NCI-H1092 (cell line): ENCODE measurements at regions not wholly inside any gene's neighbourhood (a gene's known extent, or its start where the extent isn't known, plus 50 kb on each side); places are given as distances from the start of the nearest gene placed in this dataset.

Experiments
- DNase-seq: peaks from one replicate; lab custom pipeline; 2025; lab: John Stamatoyannopoulos, UW

DNA sequence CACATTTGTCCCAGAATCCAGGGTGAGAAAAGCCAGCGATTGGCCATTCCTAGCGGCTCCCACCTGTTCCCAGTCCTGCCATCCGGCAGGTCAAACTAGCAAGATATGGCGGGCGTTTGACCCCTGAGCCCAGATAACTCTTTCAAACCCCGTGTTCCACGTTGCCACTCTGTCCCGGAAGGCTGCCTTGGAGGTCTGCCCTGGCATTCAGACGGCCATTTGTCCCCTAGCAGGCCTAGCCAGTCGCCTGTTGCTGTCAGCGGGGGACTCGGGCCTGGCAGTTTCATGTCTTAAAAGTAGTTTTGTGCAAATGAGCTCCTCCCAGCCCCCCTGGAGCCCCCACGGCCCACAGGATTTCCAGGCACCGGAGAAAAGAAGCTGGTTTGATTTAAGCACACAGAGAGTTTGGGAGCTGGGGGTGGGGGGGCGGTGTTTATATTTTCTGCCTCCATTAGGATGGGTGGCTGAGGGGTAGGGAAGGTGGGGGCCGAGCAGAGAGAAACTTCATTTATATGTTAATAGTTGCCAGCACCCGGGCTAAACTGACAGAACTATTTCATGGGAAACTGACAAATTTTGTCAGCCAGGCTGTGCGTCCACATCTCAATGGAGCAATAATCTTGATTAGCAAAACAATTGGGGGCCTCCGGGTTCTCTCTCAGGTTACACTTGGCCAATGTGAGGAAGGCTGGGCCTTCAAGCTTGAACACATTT is 240.9 kb upstream of the SALL1 start:
- DNase-seq, result no peak

DNA sequence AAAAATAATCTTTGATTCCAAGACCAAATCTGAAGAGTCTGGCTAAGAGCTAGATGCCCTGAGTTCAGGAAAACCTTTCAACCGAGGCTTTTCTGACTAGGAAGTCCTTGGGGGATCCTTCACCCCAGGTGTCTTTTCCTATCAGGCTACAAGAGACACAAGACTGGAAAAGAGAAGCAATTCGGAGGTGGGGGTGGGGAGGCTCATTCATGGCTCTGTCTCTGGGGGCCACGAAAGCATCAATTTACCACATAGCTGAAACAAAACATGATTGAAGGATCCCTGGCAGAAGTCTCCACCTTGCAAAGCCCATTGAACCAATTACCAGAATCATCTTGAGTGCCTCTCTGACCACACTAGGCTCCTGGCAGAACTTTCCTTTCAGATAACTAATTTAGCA is 239.8 kb upstream of the SALL1 start:
- no peak for DNase-seq

DNA sequence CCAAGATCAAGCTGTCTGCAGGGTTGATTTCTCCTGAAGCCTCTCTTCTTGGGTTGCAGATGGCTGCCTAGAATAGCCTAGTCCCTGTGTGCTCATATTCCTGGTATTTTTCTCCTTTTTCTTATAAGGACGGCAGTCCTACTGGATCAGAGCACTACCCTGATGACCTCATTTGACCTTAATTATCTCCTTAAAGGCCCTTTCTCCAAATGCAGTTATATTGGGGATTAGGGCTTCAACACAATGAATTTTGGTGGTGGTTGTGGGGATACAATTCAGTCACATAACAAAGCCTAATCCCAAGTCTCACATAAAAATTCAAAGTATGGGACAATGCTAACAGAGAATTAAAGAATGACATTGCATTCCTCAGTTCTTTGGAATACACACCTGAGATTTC is 238.8 kb upstream of the SALL1 start:
- no peak for DNase-seq

DNA sequence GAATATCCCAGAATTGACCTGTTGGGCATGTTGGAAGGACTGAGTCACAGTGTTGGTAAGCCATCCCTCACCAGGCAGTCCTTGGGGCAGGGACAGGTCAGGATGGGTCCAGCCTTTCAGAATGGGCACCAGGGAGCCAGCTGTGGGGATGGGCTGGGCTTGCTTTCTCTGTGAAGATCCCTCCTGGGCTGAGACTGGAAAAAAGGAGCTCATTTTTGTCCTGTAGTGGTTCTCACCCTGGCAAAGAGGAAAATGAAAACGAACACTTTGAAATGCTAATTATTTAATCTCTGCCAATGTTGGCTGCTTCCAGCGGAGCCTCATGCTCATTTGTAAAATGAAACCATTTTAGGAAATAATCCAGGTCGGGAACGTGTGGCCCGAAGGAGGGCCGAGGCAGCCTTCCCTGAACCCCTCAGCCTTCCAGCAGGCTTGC is 237.5 kb upstream of the SALL1 start:
- no peak for DNase-seq

DNA sequence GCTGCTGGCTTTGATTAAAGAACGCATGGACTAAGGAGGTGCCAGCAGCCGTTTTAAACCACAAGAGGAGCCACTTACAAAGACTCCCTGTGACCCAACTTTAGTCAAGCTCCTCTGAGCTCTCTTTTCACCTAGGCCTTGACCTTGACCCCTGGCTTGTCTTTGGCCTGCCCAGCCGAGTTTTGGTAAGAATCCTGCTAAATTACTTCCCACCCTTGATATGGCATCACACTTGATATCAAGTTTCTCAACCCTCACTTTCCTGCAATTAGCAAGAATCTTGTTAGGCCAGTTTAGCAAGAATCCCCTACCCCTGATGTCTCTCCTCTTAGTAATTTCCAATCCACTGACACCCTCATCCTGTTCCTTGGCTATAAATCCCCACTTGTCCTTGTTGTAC is 232.8 kb upstream of the SALL1 start:
- no peak for DNase-seq

DNA sequence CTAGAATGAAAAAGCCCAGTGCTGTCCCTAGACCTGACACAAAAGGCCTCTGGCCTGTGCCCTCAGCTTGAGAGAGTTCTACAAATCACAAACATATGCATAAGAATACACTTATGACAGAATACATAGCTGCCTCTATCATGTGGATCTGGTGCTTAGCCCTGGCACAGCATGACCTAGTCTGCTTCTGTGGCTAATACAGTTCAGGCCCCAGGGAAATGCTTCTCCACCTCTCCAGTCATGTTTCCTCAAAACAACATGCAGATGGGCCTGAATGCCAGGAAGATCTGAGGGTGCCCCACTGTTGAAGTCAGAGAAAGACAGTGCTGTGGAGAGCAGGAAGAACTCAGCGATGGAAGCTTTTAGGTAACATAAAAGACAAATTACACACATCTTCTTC is 231.9 kb upstream of the SALL1 start:
- no peak for DNase-seq

DNA sequence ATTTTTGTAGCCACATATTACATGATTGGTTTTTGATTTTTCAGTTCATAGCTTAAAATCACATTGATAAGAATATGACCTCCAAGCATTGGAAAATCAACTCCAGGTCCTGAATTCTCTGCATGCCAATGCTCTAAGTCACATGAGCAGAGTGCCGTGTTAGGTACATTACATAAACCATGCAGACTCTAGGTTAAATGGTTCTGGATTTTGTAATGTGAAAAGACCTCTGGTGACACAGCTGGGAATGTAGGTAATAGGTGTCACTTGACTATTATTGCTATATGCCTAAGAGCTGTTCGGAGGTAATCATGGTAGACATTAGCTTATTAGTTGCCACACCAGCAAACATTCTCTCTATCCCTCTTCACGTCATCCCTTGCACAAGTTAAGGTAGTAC is 231.1 kb upstream of the SALL1 start:
- no peak for DNase-seq

DNA sequence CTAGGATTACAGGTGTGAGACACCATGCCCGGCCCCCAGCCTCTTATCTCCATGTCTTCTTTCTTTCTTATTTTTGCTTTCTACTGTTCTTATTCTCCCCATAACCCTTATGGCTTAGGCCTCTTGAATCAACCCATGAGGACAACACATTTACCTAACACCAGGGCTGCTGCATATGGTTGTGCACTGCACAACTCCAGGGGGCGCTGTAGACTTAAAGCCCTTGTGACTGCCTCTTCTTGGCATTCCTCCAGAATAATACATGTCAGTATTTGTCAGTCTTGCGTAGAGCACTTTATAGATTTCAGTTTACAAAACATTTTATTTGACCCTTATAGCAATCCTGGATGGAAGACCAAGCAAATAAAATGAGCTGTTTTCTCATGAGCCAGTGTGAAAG is 225.0 kb upstream of the SALL1 start:
- DNase-seq, result no peak

DNA sequence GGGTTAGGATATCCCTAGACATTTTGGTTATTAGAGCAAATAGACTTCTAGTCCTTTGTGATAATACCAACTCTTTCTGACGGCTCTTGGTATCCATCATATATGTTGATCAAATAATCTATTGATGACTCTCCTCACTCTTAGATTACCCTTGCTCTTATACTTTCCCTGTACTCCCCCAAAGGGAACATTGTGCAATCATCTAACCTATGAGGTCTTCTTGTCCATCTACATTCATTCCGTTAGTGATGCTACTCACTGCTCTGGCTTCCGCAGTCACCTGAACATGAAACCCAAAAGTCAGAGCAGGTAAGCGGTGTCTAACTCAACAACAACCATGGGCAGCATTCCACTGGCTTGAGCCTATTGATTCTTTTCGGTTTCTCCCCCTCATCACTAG is 223.7 kb upstream of the SALL1 start:
- DNase-seq, result no peak

DNA sequence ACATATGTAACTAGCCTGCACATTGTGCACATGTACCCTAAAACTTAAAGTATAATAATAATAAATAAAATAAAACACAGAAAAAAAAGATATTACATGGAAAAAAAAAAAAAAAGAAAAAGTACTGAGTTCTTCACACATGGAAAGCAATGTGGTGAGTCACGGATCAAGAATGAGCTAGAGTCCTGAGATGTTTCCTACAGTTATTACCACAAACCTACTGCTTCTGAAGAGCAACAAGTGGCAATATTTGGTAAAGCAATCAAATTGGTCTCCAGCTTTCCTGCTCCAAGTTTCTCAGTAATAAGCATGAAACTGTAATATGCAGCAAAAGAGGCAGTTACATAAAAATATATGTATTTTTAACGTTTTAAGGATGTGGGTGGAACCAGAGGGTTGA is 223.3 kb upstream of the SALL1 start:
- no peak for DNase-seq

DNA sequence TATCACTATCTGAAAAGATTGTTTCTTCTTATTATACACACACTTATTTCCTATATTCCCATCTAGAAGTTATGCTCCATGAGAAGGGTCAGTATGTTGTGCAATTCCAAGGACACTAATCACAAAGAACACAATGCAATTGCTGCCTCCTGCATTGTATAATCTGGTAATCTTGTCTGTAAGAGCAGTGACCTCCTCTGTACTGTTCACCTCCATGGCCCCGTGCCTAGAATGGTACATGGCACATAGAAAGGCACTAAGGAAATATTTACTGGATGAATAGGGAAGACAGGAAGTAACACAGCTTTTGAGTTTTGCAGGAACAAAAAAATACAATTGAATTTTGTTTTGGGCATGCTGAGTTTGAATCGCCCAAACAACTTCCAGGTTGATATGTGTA is 214.6 kb upstream of the SALL1 start:
- DNase-seq, result no peak

DNA sequence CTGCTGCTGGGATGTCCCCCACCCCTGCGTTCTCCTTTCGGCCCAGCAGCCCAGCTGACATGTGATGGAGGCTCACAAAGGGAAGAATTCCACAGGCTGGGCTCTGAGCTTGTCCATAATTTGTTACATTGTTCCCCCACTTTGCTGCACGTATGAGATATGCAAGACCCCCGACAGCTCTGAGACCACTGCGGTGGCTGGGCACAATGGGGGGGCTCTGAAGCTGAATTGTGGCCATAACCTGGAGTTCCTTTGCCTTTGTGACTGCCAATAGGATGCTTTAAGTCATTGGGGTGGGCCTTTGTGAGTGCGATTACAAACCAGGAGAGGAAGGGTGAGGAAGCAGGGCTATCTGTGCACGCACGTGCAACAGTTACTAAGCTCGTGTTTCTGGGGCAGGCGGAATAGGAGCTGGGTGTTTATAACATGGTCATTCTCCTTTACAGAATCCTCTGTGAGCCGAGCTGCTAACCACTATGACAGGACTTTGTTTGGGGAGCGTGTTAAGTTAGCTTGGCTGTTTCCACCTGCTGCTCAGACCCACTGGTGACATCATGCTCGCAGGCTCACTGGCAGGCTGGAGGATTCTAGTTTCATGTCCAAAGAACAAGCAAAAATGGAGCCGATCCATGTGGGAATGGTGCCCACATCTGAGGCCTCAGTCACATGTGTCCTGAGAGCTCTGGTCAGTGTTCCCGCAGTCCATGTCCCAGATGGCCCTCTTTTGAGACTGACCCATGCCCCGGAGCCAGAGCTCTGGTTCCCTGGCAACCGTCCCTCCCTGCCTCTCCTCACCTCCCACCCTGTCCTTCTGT is 208.3 kb upstream of the SALL1 start:
- no peak for DNase-seq

DNA sequence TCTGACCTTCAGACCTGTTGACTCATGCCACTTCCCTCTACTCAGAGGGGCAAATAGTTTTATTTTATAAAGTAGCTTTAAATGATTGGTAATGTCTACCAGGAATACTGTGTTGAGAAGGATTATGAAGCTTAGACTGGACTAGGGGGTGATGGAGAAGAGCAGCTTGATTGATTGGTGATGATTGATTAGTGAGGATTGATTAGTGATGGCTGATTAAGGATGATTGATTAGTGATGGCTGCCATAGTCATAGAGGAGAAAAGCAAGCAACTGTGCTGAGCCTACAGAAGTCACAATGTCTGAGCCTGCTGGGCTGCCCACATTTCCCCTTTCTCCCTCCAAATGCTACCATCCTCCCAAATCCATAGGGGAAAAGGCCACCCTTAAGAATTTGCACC is 206.8 kb upstream of the SALL1 start:
- DNase-seq, result no peak

DNA sequence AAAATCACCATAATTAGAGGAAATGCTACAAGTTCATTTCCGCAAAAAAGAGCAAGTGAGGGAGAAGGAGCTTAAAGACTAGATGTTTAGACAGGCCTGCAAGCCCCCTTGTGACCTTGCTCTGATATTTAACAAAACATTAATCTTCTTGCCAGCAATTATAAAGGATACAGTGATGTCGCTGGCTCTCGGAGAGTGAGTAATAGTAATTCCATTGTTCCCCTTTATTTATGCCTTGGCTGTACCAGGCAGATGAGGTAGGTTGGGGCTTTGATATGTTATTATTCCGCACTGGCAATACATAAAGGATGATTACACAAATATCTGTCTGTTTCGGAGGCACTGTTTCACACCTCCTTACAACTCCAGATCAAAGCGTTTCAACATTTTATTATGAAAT is 204.8 kb upstream of the SALL1 start:
- no peak for DNase-seq

DNA sequence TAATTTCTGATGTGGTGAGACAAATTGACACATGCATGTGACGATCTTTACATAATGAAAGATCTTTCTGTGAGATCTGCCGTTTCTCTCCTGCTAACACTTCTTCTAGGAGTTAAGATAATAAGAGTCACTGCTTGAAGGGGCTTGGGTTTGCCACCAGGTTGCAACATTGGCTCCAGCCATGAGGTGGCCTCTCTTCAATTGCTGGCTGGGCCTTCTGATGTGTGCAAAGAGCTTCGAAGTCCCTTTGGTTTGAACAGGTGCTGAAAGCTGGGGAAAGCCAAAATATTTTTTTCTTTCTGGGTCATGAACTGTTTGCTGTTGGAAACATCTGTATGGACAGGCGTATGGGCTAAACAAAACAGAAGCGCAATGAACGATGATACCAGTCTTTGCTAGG is 204.1 kb upstream of the SALL1 start:
- peak; percentile 12 for DNase-seq

DNA sequence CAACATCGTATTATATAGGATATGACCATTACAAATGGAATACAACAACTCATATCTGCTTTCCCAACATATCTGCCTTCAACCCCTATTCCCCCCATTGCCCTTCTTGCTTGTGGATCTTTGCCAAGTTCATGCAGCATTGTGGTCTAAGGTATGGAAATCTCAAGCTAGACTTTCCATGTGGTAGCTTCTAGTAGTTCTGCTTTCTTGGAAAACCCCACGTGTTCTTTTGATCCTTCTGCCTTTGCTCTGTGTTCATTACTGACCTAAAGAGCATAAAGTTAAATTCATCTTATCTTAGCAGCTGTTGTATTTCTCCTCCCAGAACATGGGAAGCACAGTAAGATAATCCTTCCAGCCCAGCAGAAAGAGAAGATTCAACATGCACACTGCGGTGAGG is 202.0 kb upstream of the SALL1 start:
- no peak for DNase-seq

DNA sequence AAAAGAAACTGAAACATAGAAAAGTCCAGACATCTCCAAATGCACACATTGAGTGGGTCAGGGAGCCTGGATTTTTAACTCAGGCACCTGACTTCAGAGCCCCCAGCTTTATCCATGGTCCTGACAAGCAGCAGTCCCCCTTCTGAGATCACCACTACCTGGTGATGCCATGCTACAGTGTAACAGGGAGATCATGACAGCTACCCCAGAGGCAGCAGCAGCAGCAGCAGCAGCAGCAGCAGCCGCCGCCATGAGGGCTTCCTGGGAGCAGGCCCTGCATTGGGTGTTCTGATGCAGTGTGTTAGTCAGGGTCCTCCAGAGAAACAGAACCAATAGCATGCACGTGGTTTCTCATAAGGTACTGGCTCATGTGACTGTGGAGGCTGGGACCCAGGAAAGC is 198.6 kb upstream of the SALL1 start:
- DNase-seq, result no peak

DNA sequence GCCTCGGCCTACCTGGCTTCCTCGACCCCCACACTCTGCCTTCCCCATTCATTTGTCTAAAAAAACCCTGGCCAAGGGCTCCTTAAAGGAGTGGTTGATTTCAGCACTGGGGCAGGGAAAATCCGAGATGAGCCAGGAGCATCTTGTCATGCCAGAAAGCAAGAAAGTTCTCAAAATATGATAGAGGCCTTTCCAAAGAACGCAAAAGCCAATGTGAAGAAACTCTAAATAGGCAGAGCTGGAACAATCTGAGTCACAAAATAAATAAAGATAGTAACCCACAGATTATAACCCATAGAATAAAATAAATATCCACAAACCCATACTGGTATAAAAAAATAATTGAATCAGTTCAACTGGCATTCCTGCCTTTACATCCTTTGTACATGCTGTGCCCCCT is 192.3 kb upstream of the SALL1 start:
- DNase-seq, result no peak

DNA sequence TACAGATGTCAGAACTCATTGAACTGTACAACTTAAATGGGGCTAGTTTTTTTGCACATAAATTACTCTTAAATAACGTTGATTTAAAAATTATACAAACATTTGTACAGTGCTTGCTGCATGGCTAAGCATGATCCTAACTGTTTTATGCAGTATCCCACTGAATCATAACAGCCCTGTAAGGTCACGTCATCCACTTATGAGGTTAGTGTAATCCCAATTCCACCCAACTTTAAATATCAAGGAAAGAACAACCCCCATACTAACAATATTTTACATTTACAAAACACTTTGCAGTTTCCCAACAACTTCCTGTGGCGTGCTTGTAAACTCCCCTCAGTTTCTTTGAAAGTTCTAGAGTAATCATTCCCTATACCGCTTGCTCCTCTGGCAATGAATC is 190.1 kb upstream of the SALL1 start:
- no peak for DNase-seq

DNA sequence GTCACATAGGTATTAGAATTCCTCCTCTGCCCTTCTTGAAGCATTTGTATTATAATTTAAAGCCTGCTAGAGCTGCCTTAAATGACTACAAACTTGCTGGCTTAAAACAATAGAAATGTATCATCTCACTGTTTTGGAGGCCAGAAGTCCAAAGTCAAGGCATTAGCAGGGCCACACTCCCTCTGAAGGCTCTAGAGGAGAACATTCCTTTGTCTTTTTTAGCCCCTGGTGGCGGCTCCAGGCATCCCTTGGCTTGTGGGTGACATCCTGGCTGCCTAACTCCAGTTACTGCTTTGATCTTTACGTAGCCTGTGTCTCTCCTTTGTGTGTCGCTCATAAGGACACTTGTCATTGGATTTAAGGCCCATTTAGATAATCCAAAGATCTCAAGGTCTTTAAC is 186.6 kb upstream of the SALL1 start:
- DNase-seq, result no peak

DNA sequence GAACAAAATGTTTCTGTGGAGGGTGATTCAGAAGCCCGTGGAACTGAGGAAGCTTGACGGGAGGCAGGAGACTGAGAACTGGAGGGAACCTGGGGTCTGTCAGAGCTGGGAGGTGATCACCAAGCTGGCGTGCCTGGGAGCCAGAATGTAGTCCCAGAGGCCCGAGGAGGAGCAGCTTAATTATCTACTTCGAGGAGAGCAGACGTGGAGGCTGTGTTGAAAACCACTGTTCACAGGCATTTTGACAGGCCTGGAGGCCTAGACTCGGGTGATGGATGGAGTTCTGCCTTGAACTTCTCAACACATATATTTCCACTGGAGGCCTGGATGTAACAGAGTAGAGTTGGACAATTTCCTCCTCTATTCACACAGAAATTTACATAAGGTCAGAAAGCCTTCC is 177.7 kb upstream of the SALL1 start:
- no peak for DNase-seq

DNA sequence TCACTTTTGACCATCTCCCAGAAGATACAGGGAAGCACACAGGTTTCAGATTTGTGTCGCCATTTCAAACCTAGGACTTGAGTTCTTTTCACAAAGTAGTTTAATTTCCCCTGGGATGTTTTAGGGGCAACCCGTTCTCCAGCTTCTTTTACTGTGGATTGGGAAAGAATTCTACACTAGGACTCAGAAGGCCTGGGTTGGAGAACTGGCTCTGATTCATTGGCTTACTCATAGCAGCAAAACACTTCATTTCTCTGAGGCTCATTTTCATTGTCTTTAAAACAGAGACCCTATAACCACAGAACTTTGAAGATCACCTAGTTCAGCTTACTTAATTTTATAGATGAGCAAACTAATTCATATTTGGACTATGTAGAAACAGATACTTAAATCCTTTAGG is 175.9 kb upstream of the SALL1 start:
- no peak for DNase-seq

DNA sequence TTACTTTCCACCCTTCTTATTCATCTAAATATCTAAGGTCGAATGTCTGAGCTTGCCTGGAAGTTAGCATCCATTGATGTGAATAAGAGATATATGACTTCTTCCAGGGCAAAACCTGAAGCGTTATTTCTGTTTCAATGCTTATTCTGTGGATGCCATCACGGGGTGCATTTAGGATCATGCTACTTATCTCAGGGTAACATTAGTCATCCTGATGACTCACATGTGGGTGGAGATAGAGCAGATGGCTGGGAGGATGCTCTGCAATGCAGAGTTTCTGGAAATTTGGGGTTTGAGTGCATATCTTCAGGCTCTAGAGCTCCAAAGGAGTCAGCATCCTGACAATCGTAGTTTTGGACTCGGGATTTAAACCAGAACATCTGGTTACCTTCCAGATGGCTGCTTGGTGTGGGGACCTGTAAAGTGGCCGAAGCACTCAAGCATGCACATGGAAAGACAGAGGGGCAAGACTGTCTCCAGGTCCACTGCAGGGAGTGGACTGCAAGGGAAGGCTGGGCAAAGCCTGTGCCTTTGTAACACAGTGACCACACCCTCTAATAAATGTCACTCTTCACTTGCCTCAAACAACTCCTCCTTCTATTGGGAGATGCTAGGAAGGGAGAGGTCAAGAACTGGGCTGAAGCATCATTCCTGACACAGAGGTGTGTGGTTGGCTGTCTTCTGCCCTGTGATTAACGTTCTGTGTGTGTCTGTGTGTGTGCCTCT is 175.2 kb upstream of the SALL1 start:
- no peak for DNase-seq
